Right cardiac atrium (tissue), 5 donors: ENCODE measurements at regions not wholly inside any gene's neighbourhood (a gene's known extent, or its start where the extent isn't known, plus 50 kb on each side); places are given as distances from the start of the nearest gene placed in this dataset.
"Not testable (repeated sequence)": the region's sequence is repeated elsewhere in the genome, so short reads cannot be mapped to it uniquely, and the experiment has no call there.

ENCODE experiments used
- ATAC-seq, 2 donors: fragments of 200-7000 bp; cut with Tn5 transposase; one replicate each; pipeline versions ENCODE4 v1.8.0 to v1.9.1; 2020; ENCODE audit warnings: moderate library complexity in 2 of 2, mild to moderate bottlenecking in 1 of 2
- DNase-seq, 3 donors: peaks; one replicate each; pipeline ENCODE4 v3.0.0-alpha.2; 2020
- H3K27ac ChIP-seq: one replicate; pipeline ENCODE4 v1.5.1; 2013; ENCODE audit warnings: mild to moderate bottlenecking, low read length, control low read depth, moderate library complexity
- H3K27me3 ChIP-seq: one replicate; pipeline ENCODE4 v1.6.1; 2013; ENCODE audit not compliant: control insufficient read depth, insufficient read depth
- H3K4me1 ChIP-seq: one replicate; pipeline ENCODE4 v1.6.1; 2013; ENCODE audit warnings: low read length; ENCODE audit not compliant: control insufficient read depth, insufficient read depth
- H3K4me3 ChIP-seq: one replicate; pipeline ENCODE4 v1.5.1; 2013; ENCODE audit warnings: low read length, control low read depth
- H3K9me3 ChIP-seq: one replicate; pipeline ENCODE4 v1.6.1; 2013; ENCODE audit warnings: low read length; ENCODE audit not compliant: control insufficient read depth
- WGBS: extraction: QIAGEN DNeasy Blood & Tissue Kit; methylation state at CpG from one replicate; pipeline ENCODE4 v1.1.7; 2013; 5-methylcytosine and 5-hydroxymethylcytosine counted together
- intact Hi-C, 4 donors: fragments of 100-400 bp; cut with DNase I; formaldehyde crosslinking; loops; one replicate each; pipeline versions ENCODE4 v1.11.0 to v1.14.0; 2022 to 2023
- donor health status: healthy with polysubstance abuse.
- donor health status: DM: no; HTN: yes; CAD: no.
- donor health status: DM: no; HTN: no; CAD: no.
- donor health status: DM: no; HTN: yes; CAD: no; lungs with severe emphysema.
- donor health status: DM: yes; HTN: yes; CAD: no.

DNA sequence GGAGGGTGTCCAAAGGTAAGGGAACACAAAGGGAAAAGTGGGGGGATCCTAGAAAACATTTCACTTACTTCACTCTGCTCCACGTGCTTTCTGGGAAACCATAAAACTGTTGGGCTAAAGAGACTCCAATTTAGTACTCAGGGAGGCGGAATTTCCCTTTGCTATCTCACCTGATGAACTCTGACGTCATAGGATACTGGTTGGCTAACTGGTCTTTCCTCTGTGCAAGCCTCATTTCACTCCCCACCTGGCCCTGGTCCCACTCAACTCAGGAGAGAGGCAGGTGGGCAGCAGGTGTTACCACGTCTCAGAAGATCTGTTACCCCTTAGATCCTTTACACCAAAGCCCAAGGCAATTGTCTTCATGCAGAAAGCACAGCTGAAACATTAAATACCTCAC lies 51.8 kb upstream of the PMAIP1 start:
- no peak overlapping the region for H3K4me3 ChIP-seq
- intact Hi-C loops, result loop anchor here in 1 of 4 donors (10.0 kb wide), 1 partner anchor 697 kb away; no protein-coding TSS in a partner anchor
- H3K27ac ChIP-seq, result no peak overlapping the region
- H3K27me3 ChIP-seq, result no peaks in the 10 kb centered on the region
- DNase-seq (no peak), ATAC-seq (no peak)
- H3K9me3 ChIP-seq, result no peaks in the 10 kb centered on the region
- no peaks in the 10 kb centered on the region for H3K4me1 ChIP-seq
- WGBS, result 73% methylated on average over 4 of the region's 4 CpGs

- H3K27ac ChIP-seq, H3K9me3 ChIP-seq, H3K4me1 ChIP-seq, H3K4me3 ChIP-seq, ATAC-seq, H3K27me3 ChIP-seq, DNase-seq: not testable (repeated sequence)
- intact Hi-C loops, result loop anchor here in 1 of 4 donors (10.0 kb wide), 1 partner anchor 697 kb away; no protein-coding TSS in a partner anchor
- 90% methylated on average over 5 of the region's 5 CpGs for WGBS
Measured at GRCh38 chr18:59847491-59847846, 52.3 kb upstream of the PMAIP1 start.

GRCh38 chr18:59846814-59847490 lies 52.8 kb upstream of the PMAIP1 start:
- intact Hi-C loops, result loop anchor here in 1 of 4 donors (10.0 kb wide), 1 partner anchor 698 kb away; no protein-coding TSS in a partner anchor
- Histone ChIP-seq H3K27me3 (no peaks in the 10 kb centered on the region), H3K4me3 (no peak overlapping the region), H3K9me3 (no peaks in the 10 kb centered on the region), H3K4me1 (no peaks in the 10 kb centered on the region), H3K27ac (no peak overlapping the region)
- ATAC-seq, result no peak
- 74% methylated on average over 9 of the region's 9 CpGs for WGBS
- DNase-seq, result no peak

GRCh38 chr18:59842947-59843346 lies 56.8 kb upstream of the PMAIP1 start:
- intact Hi-C loops, result loop anchor here in 1 of 4 donors (10.0 kb wide), 1 partner anchor 702 kb away; no protein-coding TSS in a partner anchor
- Histone ChIP-seq H3K9me3 (no peaks in the 10 kb centered on the region), H3K4me3 (no peak overlapping the region), H3K27me3 (no peaks in the 10 kb centered on the region), H3K27ac (no peak overlapping the region), H3K4me1 (no peaks in the 10 kb centered on the region)
- no peak for DNase-seq
- 89% methylated on average over 4 of the region's 4 CpGs for WGBS
- ATAC-seq, result no peak

GRCh38 chr18:59839931-59840685 lies 59.7 kb upstream of the PMAIP1 start:
- no peak for ATAC-seq
- Histone ChIP-seq H3K4me3 (no peak overlapping the region), H3K27me3 (no peaks in the 10 kb centered on the region), H3K27ac (no peak overlapping the region), H3K9me3 (no peaks in the 10 kb centered on the region), H3K4me1 (no peaks in the 10 kb centered on the region)
- WGBS, result 73% methylated on average over 5 of the region's 5 CpGs
- intact Hi-C loops, result loop anchor here in 3 of 4 donors (10.0 kb wide), 1 partner anchor 705 kb away; no protein-coding TSS in a partner anchor
- no peak for DNase-seq

DNA sequence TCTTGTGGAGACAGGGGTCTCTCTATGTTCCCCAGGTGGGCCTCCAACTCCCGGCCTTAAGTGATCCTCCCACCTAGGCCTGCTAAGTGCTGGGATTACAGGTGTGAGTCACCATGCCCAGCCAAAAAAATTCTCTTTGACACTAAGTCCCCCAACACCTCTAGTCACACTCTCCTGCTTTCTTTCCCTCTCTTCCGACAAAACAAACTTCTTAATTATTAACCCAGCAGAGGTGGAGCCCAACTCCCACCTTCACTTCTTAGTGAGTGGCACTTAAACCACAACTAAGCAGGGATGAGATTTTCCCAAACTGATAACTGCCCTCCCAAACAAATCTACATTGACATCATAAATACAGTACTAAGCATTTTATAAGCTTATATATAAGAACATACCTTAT lies 60.5 kb upstream of the PMAIP1 start:
- DNase-seq (no peak), ATAC-seq (no peak)
- Histone ChIP-seq H3K27me3 (no peaks in the 10 kb centered on the region), H3K4me3 (no peak overlapping the region), H3K27ac (no peak overlapping the region), H3K9me3 (no peaks in the 10 kb centered on the region), H3K4me1 (no peaks in the 10 kb centered on the region)
- intact Hi-C loops, result loop anchor here in 2 of 4 donors (10.0 kb wide), 1 partner anchor 706 kb away; no protein-coding TSS in a partner anchor
- 90% methylated on average over 2 of the region's 2 CpGs for WGBS

GRCh38 chr18:59837586-59837985 lies 62.2 kb upstream of the PMAIP1 start:
- Histone ChIP-seq H3K27ac (no peak overlapping the region), H3K27me3 (no peaks in the 10 kb centered on the region), H3K9me3 (no peaks in the 10 kb centered on the region), H3K4me1 (no peaks in the 10 kb centered on the region), H3K4me3 (no peak overlapping the region)
- 19% methylated on average over 7 of the region's 7 CpGs for WGBS
- ATAC-seq, result peak in 1 of 2 donors; percentile 56
- no peak for DNase-seq
- intact Hi-C loops, result loop anchor here in 2 of 4 donors (10.0 kb wide), 1 partner anchor 707 kb away; no protein-coding TSS in a partner anchor

GRCh38 chr18:59835605-59836379 lies 64.0 kb upstream of the PMAIP1 start:
- intact Hi-C loops, result loop anchor here in 2 of 4 donors (10.0 kb wide), 1 partner anchor 709 kb away; no protein-coding TSS in a partner anchor
- 60% methylated on average over 13 of the region's 13 CpGs for WGBS
- no peak overlapping the region for H3K27ac ChIP-seq
- H3K4me1 ChIP-seq, result no peaks in the 10 kb centered on the region
- no peaks in the 10 kb centered on the region for H3K27me3 ChIP-seq
- H3K4me3 ChIP-seq, result no peak overlapping the region
- no peak for DNase-seq
- no peak for ATAC-seq
- no peaks in the 10 kb centered on the region for H3K9me3 ChIP-seq

- H3K27me3 ChIP-seq, result peaks cover under 1% of the 10 kb centered on the region
- no peaks in the 10 kb centered on the region for H3K4me1 ChIP-seq
- DNase-seq (no peak), ATAC-seq (no peak)
- no peak overlapping the region for H3K4me3 ChIP-seq
- 72% methylated on average over 3 of the region's 3 CpGs for WGBS
- no peak overlapping the region for H3K27ac ChIP-seq
- intact Hi-C loops, result loop anchor here in 2 of 4 donors (10.0 kb wide), 1 partner anchor 711 kb away; no protein-coding TSS in a partner anchor
- no peaks in the 10 kb centered on the region for H3K9me3 ChIP-seq
Measured at GRCh38 chr18:59834267-59834666, 65.5 kb upstream of the PMAIP1 start.

DNA sequence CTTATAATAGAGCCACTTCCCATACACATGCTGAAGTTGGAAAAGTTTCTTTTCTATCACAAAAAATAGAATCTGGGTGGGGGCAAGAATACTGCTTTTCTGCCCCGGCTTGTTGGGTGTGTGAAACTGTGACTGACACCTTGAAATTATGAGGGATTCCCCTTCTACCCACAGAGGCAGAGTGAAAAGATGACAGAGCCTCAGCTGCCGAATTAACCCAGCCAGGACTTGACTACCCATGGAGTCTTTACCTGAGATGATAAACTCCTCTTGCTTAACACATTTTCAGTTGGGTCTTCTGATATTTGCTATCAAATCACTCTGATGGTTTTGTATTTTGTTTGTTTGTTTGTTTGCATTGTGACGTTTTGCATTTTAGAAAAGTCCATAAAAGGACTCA lies 66.0 kb upstream of the PMAIP1 start:
- Histone ChIP-seq H3K9me3 (no peaks in the 10 kb centered on the region), H3K27ac (no peak overlapping the region), H3K27me3 (peaks cover 2% of the 10 kb centered on the region), H3K4me1 (no peaks in the 10 kb centered on the region), H3K4me3 (no peak overlapping the region)
- no peak for DNase-seq
- ATAC-seq, result no peak
- WGBS, result 65% methylated on average over 3 of the region's 3 CpGs
- intact Hi-C loops, result loop anchor here in 2 of 4 donors (10.0 kb wide), 1 partner anchor 711 kb away; no protein-coding TSS in a partner anchor
